ENCODE measurements at regions not wholly inside any gene's neighbourhood (a gene's known extent, or its start where the extent isn't known, plus 50 kb on each side); places are given as distances from the start of the nearest gene placed in this dataset.
"Not testable (repeated sequence)": the region's sequence is repeated elsewhere in the genome, so short reads cannot be mapped to it uniquely, and the experiment has no call there.

DNA sequence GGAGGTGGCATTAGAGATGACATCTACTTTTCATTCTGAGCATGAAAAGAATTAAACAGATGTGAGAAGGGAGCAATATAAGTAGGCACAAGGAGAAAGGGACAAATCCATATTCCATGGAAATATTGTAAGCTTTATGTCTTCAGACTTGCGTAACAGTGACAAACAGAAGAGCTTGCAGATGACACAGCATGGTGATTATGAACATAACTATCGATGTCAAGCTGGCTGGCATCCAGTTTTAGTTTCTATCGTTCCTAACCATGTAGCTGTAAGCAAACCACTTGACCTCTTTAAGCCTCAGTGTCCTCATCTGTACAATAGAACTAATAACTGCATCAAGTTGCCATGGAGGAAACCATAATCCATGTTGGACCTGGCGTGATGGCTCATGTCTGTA, 246.7 kb upstream of the ADRA1B start:
- peak; percentile 8 for DNase-seq (ENCODE audit: low read depth)
- TF ChIP-seq, protein P1, sequence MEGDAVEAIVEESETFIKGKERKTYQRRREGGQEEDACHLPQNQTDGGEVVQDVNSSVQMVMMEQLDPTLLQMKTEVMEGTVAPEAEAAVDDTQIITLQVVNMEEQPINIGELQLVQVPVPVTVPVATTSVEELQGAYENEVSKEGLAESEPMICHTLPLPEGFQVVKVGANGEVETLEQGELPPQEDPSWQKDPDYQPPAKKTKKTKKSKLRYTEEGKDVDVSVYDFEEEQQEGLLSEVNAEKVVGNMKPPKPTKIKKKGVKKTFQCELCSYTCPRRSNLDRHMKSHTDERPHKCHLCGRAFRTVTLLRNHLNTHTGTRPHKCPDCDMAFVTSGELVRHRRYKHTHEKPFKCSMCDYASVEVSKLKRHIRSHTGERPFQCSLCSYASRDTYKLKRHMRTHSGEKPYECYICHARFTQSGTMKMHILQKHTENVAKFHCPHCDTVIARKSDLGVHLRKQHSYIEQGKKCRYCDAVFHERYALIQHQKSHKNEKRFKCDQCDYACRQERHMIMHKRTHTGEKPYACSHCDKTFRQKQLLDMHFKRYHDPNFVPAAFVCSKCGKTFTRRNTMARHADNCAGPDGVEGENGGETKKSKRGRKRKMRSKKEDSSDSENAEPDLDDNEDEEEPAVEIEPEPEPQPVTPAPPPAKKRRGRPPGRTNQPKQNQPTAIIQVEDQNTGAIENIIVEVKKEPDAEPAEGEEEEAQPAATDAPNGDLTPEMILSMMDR (conservative IDR thresholded peaks at IDR 0.05; ENCODE audit: low read length), result no peak
- no peak overlapping the region for H3K4me3 ChIP-seq (ENCODE audit: low read length)

DNA sequence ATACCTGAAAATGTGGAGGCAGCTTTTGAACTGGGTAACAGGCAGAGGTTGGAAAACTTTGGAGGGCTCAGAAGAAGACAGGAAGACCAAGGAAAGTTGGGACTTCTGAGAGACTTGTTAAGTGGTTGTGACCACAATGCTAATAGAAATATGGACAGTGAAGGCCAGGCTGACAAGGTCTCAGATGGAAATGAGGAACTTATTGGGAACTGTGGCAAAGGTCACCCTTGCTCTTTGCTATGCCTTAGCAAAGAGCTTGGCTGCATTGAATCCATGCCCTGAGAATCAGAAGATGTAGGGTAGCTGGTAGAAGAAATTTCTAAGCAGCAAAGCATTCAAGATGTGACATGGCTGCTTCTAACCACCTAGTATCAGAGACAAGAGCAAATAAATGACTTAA, 244.4 kb upstream of the ADRA1B start:
- no peak overlapping the region for H3K4me3 ChIP-seq (ENCODE audit: low read length)
- TF ChIP-seq, protein P1 (conservative IDR thresholded peaks at IDR 0.05; ENCODE audit: low read length), result no peak
- no peak for DNase-seq (ENCODE audit: low read depth)

DNA sequence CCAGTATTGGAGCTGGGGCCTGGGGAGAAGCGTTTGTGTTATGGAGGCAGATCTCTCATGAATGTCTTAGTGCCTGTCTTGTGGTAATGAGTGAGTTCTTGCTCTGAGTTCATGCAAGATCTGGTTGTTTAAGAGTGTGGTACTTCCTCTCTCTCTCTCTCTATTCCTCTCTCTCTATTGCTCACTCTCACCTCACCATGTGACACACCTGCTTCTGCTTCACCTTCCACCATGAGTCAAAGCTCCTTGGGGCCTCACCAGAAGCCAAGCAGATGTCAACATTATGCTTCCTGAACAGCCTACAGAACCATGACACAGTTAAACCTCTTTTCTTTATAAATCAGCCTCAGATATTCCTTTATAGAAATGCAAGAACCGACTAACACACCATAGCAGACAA, 242.7 kb upstream of the ADRA1B start:
- H3K4me3 ChIP-seq (ENCODE audit: low read length), result no peak overlapping the region
- DNase-seq (ENCODE audit: low read depth), result no peak
- TF ChIP-seq, protein P1 (conservative IDR thresholded peaks at IDR 0.05; ENCODE audit: low read length), result no peak

- TF ChIP-seq, protein P1 (conservative IDR thresholded peaks at IDR 0.05; ENCODE audit: low read length), result no peak
- no peak overlapping the region for H3K4me3 ChIP-seq (ENCODE audit: low read length)
- DNase-seq (ENCODE audit: low read depth), result no peak
These were observed 237.5 kb upstream of the ADRA1B start for GRCh38 chr5:159678657-159679392.

DNA sequence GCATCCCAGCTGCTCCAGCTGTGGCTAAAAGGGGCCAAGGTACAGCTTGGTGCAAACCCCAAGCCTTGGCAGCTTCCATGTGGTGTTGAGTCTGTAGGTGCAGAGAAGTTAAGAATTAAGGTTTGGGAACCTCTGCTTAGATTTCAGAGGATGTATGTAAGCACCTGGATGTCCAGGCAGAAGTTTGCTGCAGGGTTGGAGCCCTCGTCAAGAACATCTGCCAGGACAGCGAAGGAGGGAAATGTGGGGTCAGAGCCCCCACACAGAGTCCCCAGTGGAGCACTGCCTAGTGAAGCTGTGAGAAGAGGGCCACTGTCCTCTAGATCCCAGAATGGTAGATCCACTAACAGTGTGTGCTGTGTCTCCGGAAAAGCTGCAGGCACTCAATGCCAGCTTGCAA, 236.2 kb upstream of the ADRA1B start:
- no peak for DNase-seq (ENCODE audit: low read depth)
- no peak overlapping the region for H3K4me3 ChIP-seq (ENCODE audit: low read length)
- TF ChIP-seq, protein P1 (conservative IDR thresholded peaks at IDR 0.05; ENCODE audit: low read length), result no peak

GRCh38 chr5:159681661-159682060, 234.6 kb upstream of the ADRA1B start:
- TF ChIP-seq, protein P1 (conservative IDR thresholded peaks at IDR 0.05; ENCODE audit: low read length), result no peak
- no peak for DNase-seq (ENCODE audit: low read depth)
- H3K4me3 ChIP-seq (ENCODE audit: low read length), result no peak overlapping the region

DNA sequence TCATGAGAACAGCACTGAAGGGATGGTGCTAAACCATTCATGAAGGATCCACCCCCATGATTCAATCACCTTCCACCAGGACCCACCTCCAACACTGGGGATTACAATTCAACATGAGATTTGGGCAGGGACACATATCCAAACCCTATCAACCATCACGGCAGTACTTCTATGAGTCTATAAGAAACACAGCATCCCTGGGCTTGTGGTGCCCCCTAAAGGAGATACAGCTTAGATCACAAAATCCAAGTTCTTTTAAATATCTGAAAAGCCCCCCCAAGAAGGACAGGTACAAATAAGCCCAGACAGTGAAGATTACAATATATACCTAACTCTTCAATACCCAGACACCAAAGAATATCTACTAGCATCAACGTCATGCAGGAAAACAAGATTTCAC, 233.7 kb upstream of the ADRA1B start:
- H3K4me3 ChIP-seq (ENCODE audit: low read length), result no peak overlapping the region
- TF ChIP-seq, protein P1 (conservative IDR thresholded peaks at IDR 0.05; ENCODE audit: low read length), result no peak; the same call in 1 of the 2 replicates
- DNase-seq (ENCODE audit: low read depth), result no peak

- not testable (repeated sequence) for DNase-seq (ENCODE audit: low read depth)
These were observed 228.4 kb upstream of the ADRA1B start for GRCh38 chr5:159687892-159688291.

More at GRCh38 chr5:159687892-159688291, 228.4 kb upstream of the ADRA1B start:
- H3K4me3 ChIP-seq (ENCODE audit: low read length), result not testable (repeated sequence)

All from AG10803 (cell line).